GM12875 (cell line): ENCODE measurements at regions not wholly inside any gene's neighbourhood (a gene's known extent, or its start where the extent isn't known, plus 50 kb on each side); places are given as distances from the start of the nearest gene placed in this dataset.
"Not testable (repeated sequence)": the region's sequence is repeated elsewhere in the genome, so short reads cannot be mapped to it uniquely, and the experiment has no call there.

ENCODE experiments used
- H3K4me3 ChIP-seq: one replicate; pipeline ENCODE4 v1.5.1; 2011; ENCODE audit warnings: low read depth, low read length, control low read depth
- TF ChIP-seq, protein P1 (sequence below): IDR thresholded peaks from 2 replicates; pipeline ENCODE4 v1.5.1; 2011; ENCODE audit warnings: low read depth, mild to moderate bottlenecking, control low read depth, inconsistent platforms, low read length, moderate library complexity, borderline replicate concordance; ENCODE audit not compliant: insufficient read depth

DNA sequence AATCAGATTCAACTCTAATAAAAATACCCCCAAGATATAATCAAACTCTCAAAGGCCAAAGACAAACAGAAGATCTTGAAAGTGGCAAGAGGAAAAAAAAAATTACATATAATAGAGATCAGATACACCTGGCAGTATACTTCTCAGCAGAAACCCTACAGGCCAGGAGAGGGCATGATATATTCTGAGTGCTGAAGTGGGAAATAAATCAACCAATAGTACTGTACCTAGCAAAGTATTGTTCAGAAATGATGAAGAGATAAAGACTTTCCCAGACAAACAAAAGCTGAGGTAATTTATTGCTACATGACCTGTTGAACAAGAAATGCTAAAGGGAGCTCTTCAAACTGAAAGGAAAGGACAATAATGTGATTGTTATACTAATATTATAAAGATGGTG is 291.9 kb downstream of the SH2D4B start:
- H3K4me3 ChIP-seq: no peak overlapping the region
- TF ChIP-seq, protein P1, sequence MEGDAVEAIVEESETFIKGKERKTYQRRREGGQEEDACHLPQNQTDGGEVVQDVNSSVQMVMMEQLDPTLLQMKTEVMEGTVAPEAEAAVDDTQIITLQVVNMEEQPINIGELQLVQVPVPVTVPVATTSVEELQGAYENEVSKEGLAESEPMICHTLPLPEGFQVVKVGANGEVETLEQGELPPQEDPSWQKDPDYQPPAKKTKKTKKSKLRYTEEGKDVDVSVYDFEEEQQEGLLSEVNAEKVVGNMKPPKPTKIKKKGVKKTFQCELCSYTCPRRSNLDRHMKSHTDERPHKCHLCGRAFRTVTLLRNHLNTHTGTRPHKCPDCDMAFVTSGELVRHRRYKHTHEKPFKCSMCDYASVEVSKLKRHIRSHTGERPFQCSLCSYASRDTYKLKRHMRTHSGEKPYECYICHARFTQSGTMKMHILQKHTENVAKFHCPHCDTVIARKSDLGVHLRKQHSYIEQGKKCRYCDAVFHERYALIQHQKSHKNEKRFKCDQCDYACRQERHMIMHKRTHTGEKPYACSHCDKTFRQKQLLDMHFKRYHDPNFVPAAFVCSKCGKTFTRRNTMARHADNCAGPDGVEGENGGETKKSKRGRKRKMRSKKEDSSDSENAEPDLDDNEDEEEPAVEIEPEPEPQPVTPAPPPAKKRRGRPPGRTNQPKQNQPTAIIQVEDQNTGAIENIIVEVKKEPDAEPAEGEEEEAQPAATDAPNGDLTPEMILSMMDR: no peak

DNA sequence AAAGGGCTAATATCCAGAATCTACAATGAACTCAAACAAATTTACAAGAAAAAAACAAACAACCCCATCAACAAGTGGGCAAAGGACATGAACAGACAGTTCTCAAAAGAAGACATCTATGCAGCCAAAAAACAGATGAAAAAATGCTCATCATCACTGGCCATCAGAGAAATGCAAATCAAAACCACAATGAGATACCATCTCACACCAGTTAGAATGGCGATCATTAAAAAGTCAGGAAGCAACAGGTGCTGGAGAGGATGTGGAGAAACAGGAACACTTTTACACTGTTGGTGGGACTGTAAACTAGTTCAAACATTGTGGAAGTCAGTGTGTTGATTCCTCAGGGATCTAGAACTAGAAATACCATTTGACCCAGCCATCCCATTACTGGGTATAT is 295.0 kb downstream of the SH2D4B start:
- H3K4me3 ChIP-seq: not testable (repeated sequence)

- TF ChIP-seq, protein P1: peak; percentile 49
- H3K4me3 ChIP-seq: no peak overlapping the region
These were observed 317.8 kb downstream of the SH2D4B start for GRCh38 chr10:80855348-80855971.

DNA sequence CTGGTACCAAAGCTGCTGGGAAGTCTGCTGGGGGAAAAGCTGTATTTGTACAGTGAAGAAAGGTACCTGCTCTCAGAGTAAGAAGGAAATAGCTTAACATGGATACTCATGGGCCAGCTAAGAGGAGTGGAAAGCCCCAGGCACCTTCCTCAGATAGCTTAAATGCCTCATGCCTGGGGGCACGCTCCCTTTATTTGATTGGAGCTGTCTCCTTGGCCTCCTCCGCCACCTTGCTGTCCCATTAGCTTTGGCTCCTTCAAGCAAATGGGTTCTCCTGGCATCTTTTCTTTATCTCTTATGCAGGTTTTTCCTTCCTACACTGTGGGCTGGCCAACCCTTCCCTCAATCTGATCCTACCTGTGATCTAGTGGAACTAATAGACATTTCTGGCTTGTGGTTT is 318.5 kb downstream of the SH2D4B start:
- no peak overlapping the region for H3K4me3 ChIP-seq
- TF ChIP-seq, protein P1: no peak

DNA sequence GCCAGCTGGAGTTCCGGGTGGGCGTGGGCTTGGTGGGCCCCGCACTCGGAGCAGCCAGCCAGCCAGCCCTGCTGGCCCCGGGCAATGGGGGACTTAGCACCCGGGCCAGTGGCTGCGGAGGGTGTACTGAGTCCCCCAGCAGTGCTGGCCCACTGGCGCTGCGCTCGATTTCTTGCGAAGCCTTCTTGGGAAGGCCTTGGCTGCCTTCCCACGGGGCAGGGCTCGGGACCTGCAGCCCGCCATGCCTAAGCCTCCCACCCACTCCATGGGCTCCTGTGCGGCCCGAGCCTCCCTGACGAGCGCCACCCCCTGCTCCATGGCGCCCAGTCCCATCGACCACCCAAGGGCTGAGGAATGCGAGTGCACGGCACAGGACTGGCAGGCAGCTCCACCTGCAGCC is 321.6 kb downstream of the SH2D4B start:
- H3K4me3 ChIP-seq: not testable (repeated sequence)

GRCh38 chr10:80860719-80861118 is 323.0 kb downstream of the SH2D4B start:
- TF ChIP-seq, protein P1: no peak
- H3K4me3 ChIP-seq: no peak overlapping the region

- H3K4me3 ChIP-seq: no peak overlapping the region
- TF ChIP-seq, protein P1: no peak
These were observed 324.2 kb downstream of the SH2D4B start for GRCh38 chr10:80861882-80862281.

GRCh38 chr10:80870282-80870681 is 332.6 kb downstream of the SH2D4B start:
- TF ChIP-seq, protein P1: no peak

More at GRCh38 chr10:80870282-80870681, 332.6 kb downstream of the SH2D4B start:
- H3K4me3 ChIP-seq: no peak overlapping the region
